SK-N-SH treated with all-trans-retinoic acid at 6 μM for 48 hours (cell line): ENCODE measurements at regions not wholly inside any gene's neighbourhood (a gene's known extent, or its start where the extent isn't known, plus 50 kb on each side); places are given as distances from the start of the nearest gene placed in this dataset.

Source experiments
- ZNF565 ChIP-seq: fragments of 450-650 bp; formaldehyde crosslinking; conservative IDR thresholded peaks from 2 replicates; pipeline ENCODE4 v1.5.0; 2020; ENCODE audit warnings: low read depth, mild to moderate bottlenecking, moderate library complexity
- ZNF70 ChIP-seq: fragments of 450-650 bp; formaldehyde crosslinking; IDR thresholded peaks from 2 replicates; pipeline ENCODE4 v1.5.0; 2020; ENCODE audit warnings: mild to moderate bottlenecking, moderate library complexity
- TF ChIP-seq, protein P1 (sequence below): fragments of 250-450 bp; sonication (Bioruptor Pico); IDR thresholded peaks from 2 replicates; pipeline ENCODE4 v1.8.0; 2020; ENCODE audit warnings: mild to moderate bottlenecking, moderate library complexity, borderline replicate concordance

DNA sequence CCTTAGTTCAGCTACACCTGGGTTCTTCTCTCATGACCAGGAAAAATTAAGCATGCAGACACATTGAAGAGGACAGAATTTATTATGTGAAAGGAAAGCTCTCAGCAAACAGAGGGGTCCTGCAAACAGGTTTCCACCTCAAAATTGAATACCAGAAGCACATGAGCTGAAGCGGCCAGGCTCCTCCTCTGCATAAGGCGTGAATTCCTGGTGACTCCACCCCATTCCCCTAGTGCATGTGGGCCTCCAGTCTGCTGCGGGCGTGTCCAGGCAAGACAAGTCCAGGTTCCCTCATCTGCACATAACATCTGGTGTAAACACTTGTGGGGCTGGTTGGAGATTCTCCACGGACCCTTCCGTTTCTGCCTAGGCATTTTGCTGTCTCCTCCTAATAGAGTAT, 1156.4 kb downstream of the FOXD4L5 start:
- TF ChIP-seq ZNF70 (no peak), ZNF565 (CRISPR knock-in tag) (no peak)
- TF ChIP-seq, protein P1, sequence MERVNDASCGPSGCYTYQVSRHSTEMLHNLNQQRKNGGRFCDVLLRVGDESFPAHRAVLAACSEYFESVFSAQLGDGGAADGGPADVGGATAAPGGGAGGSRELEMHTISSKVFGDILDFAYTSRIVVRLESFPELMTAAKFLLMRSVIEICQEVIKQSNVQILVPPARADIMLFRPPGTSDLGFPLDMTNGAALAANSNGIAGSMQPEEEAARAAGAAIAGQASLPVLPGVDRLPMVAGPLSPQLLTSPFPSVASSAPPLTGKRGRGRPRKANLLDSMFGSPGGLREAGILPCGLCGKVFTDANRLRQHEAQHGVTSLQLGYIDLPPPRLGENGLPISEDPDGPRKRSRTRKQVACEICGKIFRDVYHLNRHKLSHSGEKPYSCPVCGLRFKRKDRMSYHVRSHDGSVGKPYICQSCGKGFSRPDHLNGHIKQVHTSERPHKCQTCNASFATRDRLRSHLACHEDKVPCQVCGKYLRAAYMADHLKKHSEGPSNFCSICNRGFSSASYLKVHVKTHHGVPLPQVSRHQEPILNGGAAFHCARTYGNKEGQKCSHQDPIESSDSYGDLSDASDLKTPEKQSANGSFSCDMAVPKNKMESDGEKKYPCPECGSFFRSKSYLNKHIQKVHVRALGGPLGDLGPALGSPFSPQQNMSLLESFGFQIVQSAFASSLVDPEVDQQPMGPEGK (CRISPR knock-in tag) = no peak
